Neural cell (in vitro differentiated cells): ENCODE measurements at regions not wholly inside any gene's neighbourhood (a gene's known extent, or its start where the extent isn't known, plus 50 kb on each side); places are given as distances from the start of the nearest gene placed in this dataset.

Experiments used
- H2AFZ ChIP-seq: fragments of 200-600, 300-800 bp; sonication (generic), shearing (Covaris generic); 2 replicates; pipeline ENCODE4 v1.6.0; 2014; ENCODE audit warnings: low read depth, mild to moderate bottlenecking, antibody characterized with exemption, low read length, moderate library complexity
- H3F3A ChIP-seq: fragments of 200-600 bp; shearing (Covaris generic); 2 replicates; pipeline ENCODE4 v1.6.1; 2016; ENCODE audit warnings: mild to moderate bottlenecking, moderate library complexity, mixed read lengths, antibody characterized with exemption, low read length; ENCODE audit not compliant: insufficient read depth, poor library complexity, severe bottlenecking
- H3K27ac ChIP-seq: fragments of 200-600, 300-800 bp; sonication (generic), shearing (Covaris generic); 2 replicates; pipeline ENCODE4 v1.5.1; 2014; ENCODE audit warnings: mild to moderate bottlenecking, low read length, moderate library complexity
- H3K27me3 ChIP-seq: fragments of 300-800, 200-600 bp; sonication (generic), shearing (Covaris generic); 2 replicates; pipeline ENCODE4 v1.6.0; 2014; ENCODE audit warnings: mild to moderate bottlenecking, low read depth, low read length, moderate library complexity; ENCODE audit not compliant: insufficient read depth
- H3K36me3 ChIP-seq: fragments of 300-800, 200-600 bp; sonication (generic), shearing (Covaris generic); 2 replicates; pipeline ENCODE4 v1.5.1; 2014; ENCODE audit warnings: mild to moderate bottlenecking, antibody characterized with exemption, low read length, moderate library complexity; ENCODE audit not compliant: insufficient read depth
- H3K4me2 ChIP-seq: fragments of 300-800, 200-600 bp; sonication (generic), shearing (Covaris generic); 2 replicates; pipeline ENCODE4 v1.6.0; 2014; ENCODE audit warnings: mild to moderate bottlenecking, low read length
- H3K4me3 ChIP-seq: fragments of 300-800, 200-600 bp; sonication (generic), shearing (Covaris generic); 2 replicates; pipeline ENCODE4 v1.5.1; 2014; ENCODE audit warnings: mild to moderate bottlenecking, low read length, moderate library complexity
- H3K79me2 ChIP-seq: fragments of 200-600 bp; shearing (Covaris generic); replicated peaks from 2 replicates; pipeline ENCODE4 v1.6.0; 2014; ENCODE audit warnings: mild to moderate bottlenecking, low read length, moderate library complexity; ENCODE audit not compliant: insufficient read depth
- H3K9ac ChIP-seq: fragments of 300-800, 200-600 bp; sonication (generic), shearing (Covaris generic); 2 replicates; pipeline ENCODE4 v1.6.1; 2016; ENCODE audit warnings: mild to moderate bottlenecking, low read length, mixed read lengths
- H3K9me2 ChIP-seq: fragments of 200-600 bp; shearing (Covaris generic); 2 replicates; pipeline ENCODE4 v1.6.1; 2016; ENCODE audit warnings: mild to moderate bottlenecking, low read length, mixed read lengths; ENCODE audit not compliant: insufficient read depth
- H3K9me3 ChIP-seq: fragments of 200-600, 300-800 bp; sonication (generic), shearing (Covaris generic); 2 replicates; pipeline ENCODE4 v1.6.1; 2016; ENCODE audit warnings: mild to moderate bottlenecking, mixed run types, low read length, moderate library complexity, mixed read lengths
- H4K20me1 ChIP-seq: fragments of 200-600 bp; shearing (Covaris generic); 2 replicates; pipeline ENCODE4 v1.6.1; 2016; ENCODE audit warnings: mild to moderate bottlenecking, mixed run types; ENCODE audit not compliant: insufficient read depth
- EP300 ChIP-seq: fragments of 450-650 bp; conservative IDR thresholded peaks from 2 replicates; pipeline ENCODE4 v1.6.1; 2014; ENCODE audit warnings: antibody characterized with exemption, mild to moderate bottlenecking, moderate library complexity; ENCODE audit not compliant: poor library complexity, severe bottlenecking
- EZH2 ChIP-seq: fragments of 200-600, 300-800 bp; shearing (Covaris generic), sonication (generic); IDR thresholded peaks from 2 replicates; pipeline ENCODE4 v1.6.1; 2014; ENCODE audit warnings: antibody characterized with exemption, low read length, borderline replicate concordance, mild to moderate bottlenecking; ENCODE audit not compliant: insufficient read depth, poor library complexity, severe bottlenecking
- MXI1 ChIP-seq: fragments of 450-650 bp; conservative IDR thresholded peaks from 2 replicates; pipeline ENCODE4 v1.6.1; 2014; ENCODE audit warnings: antibody characterized with exemption, mild to moderate bottlenecking; ENCODE audit not compliant: poor library complexity, severe bottlenecking
- POLR2AphosphoS5 ChIP-seq: IDR thresholded peaks from 2 replicates; pipeline ENCODE4 v1.6.1; 2012
- RAD21 ChIP-seq: fragments of 450-650 bp; conservative IDR thresholded peaks from 2 replicates; pipeline ENCODE4 v1.6.1; 2014; ENCODE audit warnings: antibody characterized with exemption, mild to moderate bottlenecking, moderate library complexity
- REST ChIP-seq: IDR thresholded peaks from 2 replicates; pipeline ENCODE4 v1.6.1; 2012; ENCODE audit warnings: borderline replicate concordance
- SMC3 ChIP-seq: fragments of 450-650 bp; conservative IDR thresholded peaks from 2 replicates; pipeline ENCODE4 v1.6.1; 2014; ENCODE audit warnings: antibody characterized with exemption, mild to moderate bottlenecking, moderate library complexity; ENCODE audit not compliant: poor library complexity
- TAF1 ChIP-seq: IDR thresholded peaks from 2 replicates; pipeline ENCODE4 v1.6.1; 2012; ENCODE audit warnings: low read depth
- TF ChIP-seq, protein P1 (sequence below): fragments of 450-650 bp; IDR thresholded peaks from 2 replicates; pipeline ENCODE4 v1.5.1; 2014; ENCODE audit warnings: antibody characterized with exemption, mild to moderate bottlenecking, moderate library complexity; ENCODE audit not compliant: poor library complexity, severe bottlenecking

DNA sequence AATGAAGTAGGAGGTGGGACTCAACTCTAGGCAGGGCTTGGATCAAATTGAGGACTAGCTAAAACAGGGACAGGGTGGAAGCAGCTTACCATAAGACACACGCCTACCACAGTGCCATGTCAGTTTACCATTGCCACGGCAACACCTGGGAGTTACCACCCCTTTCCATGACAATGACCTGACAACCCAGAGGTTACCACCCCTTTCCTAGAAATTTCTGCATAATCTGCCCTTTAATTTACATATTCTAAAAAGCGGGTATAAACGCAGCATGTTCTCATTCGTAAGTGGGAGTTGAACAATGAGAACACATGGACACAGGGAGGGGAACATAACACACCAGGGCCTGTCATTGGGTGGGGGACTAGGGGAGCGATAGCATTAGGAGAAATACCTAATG is 72.7 kb downstream of the GCC1 start:
- H3K27me3 ChIP-seq, result peaks cover 4% of the 10 kb centered on the region
- TF ChIP-seq EZH2, result no peak
- TF ChIP-seq RAD21, result no peak
- no peak for TF ChIP-seq EP300
- no peak for TF ChIP-seq TAF1
- no peak for TF ChIP-seq MXI1
- no peak for TF ChIP-seq REST
- TF ChIP-seq SMC3, result no peak
- TF ChIP-seq, protein P1, sequence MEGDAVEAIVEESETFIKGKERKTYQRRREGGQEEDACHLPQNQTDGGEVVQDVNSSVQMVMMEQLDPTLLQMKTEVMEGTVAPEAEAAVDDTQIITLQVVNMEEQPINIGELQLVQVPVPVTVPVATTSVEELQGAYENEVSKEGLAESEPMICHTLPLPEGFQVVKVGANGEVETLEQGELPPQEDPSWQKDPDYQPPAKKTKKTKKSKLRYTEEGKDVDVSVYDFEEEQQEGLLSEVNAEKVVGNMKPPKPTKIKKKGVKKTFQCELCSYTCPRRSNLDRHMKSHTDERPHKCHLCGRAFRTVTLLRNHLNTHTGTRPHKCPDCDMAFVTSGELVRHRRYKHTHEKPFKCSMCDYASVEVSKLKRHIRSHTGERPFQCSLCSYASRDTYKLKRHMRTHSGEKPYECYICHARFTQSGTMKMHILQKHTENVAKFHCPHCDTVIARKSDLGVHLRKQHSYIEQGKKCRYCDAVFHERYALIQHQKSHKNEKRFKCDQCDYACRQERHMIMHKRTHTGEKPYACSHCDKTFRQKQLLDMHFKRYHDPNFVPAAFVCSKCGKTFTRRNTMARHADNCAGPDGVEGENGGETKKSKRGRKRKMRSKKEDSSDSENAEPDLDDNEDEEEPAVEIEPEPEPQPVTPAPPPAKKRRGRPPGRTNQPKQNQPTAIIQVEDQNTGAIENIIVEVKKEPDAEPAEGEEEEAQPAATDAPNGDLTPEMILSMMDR, result no peak
- no peak for TF ChIP-seq POLR2AphosphoS5
- H3K9ac ChIP-seq, result no peak overlapping the region
- no peak overlapping the region for H3K4me2 ChIP-seq
- H2AFZ ChIP-seq, result no peak overlapping the region
- H3K27ac ChIP-seq, result no peak overlapping the region
- H3K36me3 ChIP-seq, result no peaks in the 10 kb centered on the region
- no peaks in the 10 kb centered on the region for H3K79me2 ChIP-seq
- no peaks in the 10 kb centered on the region for H4K20me1 ChIP-seq
- H3K4me3 ChIP-seq, result no peak overlapping the region
- H3F3A ChIP-seq, result no peaks in the 10 kb centered on the region
- H3K9me2 ChIP-seq, result no peaks in the 10 kb centered on the region
- no peaks in the 10 kb centered on the region for H3K9me3 ChIP-seq

GRCh38 chr7:127504715-127505114 is 80.7 kb downstream of the GCC1 start:
- Histone ChIP-seq H3K9ac (no peak overlapping the region), H3K4me2 (no peak overlapping the region), H3K27ac (no peak overlapping the region), H3K36me3 (no peaks in the 10 kb centered on the region), H3F3A (no peaks in the 10 kb centered on the region), H3K9me3 (no peaks in the 10 kb centered on the region), H3K4me3 (no peak overlapping the region), H3K79me2 (no peaks in the 10 kb centered on the region), H3K27me3 (no peaks in the 10 kb centered on the region), H3K9me2 (no peaks in the 10 kb centered on the region), H2AFZ (no peak overlapping the region), H4K20me1 (no peaks in the 10 kb centered on the region)
- no peak for TF ChIP-seq EP300
- TF ChIP-seq SMC3, result no peak
- no peak for TF ChIP-seq MXI1
- TF ChIP-seq TAF1, result no peak
- TF ChIP-seq REST, result no peak
- no peak for TF ChIP-seq RAD21
- TF ChIP-seq EZH2, result no peak
- TF ChIP-seq, protein P1, result no peak
- TF ChIP-seq POLR2AphosphoS5, result no peak
